ENCODE measurements at regions not wholly inside any gene's neighbourhood (a gene's known extent, or its start where the extent isn't known, plus 50 kb on each side); places are given as distances from the start of the nearest gene placed in this dataset.

- TF ChIP-seq CTCF (IDR thresholded peaks at IDR 0.05) (no peak), REST (IDR thresholded peaks at IDR 0.05; ENCODE audit: insufficient read depth in 1 of 2, low read depth in 2 of 2, low read length in 1 of 2) (no peak), POLR2AphosphoS5 (IDR thresholded peaks at IDR 0.05; ENCODE audit: low read depth, low read length) (no peak), SIN3A (IDR thresholded peaks at IDR 0.05; ENCODE audit: borderline replicate concordance, insufficient read depth, low read depth, low read length) (no peak)
Observed at GRCh38 chr7:42342381-42342780, 105.4 kb upstream of the GLI3 start.
